Spleen (tissue), 7 donors: ENCODE measurements at regions not wholly inside any gene's neighbourhood (a gene's known extent, or its start where the extent isn't known, plus 50 kb on each side); places are given as distances from the start of the nearest gene placed in this dataset.

Experiments
- CTCF ChIP-seq, 11 experiments: fragments of 200-600 bp in 7 of 11; fragments of 450-650 bp in 4 of 11; sonication (generic) in 4 of 11; IDR thresholded peaks in 8 of 11; conservative IDR thresholded peaks in 3 of 11; 1 replicate in 7 of 11; 2 replicates in 4 of 11; pipeline versions ENCODE4 v1.4.0 to v1.8.0; 2016 to 2021; ENCODE audit warnings: antibody characterized with exemption in 11 of 11, inconsistent platforms in 4 of 11, mild to moderate bottlenecking in 1 of 11
- POLR2A ChIP-seq, 3 donors: fragments of 450-650 bp; IDR thresholded peaks; one replicate each; pipeline ENCODE4 v1.5.1; 2017; ENCODE audit warnings: antibody characterized with exemption in 3 of 3, mild to moderate bottlenecking in 1 of 3
- POLR2AphosphoS5 ChIP-seq, 3 donors: sonication (generic); formaldehyde crosslinking; IDR thresholded peaks; one replicate each; pipeline ENCODE4 v1.5.1; 2017; ENCODE audit warnings: antibody characterized with exemption in 3 of 3
- donor health status: DM: no; HTN: no; CAD: no; lungs with moderate emphysema.
- donor health status: DM: no; HTN: no; CAD: no.
- donor health status: DM: no; HTN: no; CAD: no.

GRCh38 chr6:112434896-112435435 is 87.8 kb downstream of the RFPL4B start:
- TF ChIP-seq CTCF (IDR thresholded peaks at IDR 0.05 in 8 of 11, conservative IDR thresholded peaks at IDR 0.05 in 3 of 11), result no peak
- no peak for TF ChIP-seq POLR2A (IDR thresholded peaks at IDR 0.05)
- no peak for TF ChIP-seq POLR2AphosphoS5 (IDR thresholded peaks at IDR 0.05)
